ENCODE measurements at regions not wholly inside any gene's neighbourhood (a gene's known extent, or its start where the extent isn't known, plus 50 kb on each side); places are given as distances from the start of the nearest gene placed in this dataset.

GRCh38 chr9:13596383-13596970 is 317.0 kb upstream of the MPDZ start:
- ATAC-seq = no peak
- no peak overlapping the region for H3K4me3 ChIP-seq
- intact Hi-C loops (cut with DNase I) = no loop called here
- DNase-seq = no peak
- no peak for TF ChIP-seq CTCF (IDR thresholded peaks at IDR 0.05)
- WGBS, 3 donors = 78 to 87% (median 83%) methylated on average over 4 of the region's 4 CpGs
- no peak overlapping the region for H3K27ac ChIP-seq
- H3K36me3 ChIP-seq (ENCODE audit: insufficient read depth in 1 of 2, low read depth in 1 of 2) = no peaks in the 10 kb centered on the region
- no peaks in the 10 kb centered on the region for H3K9me3 ChIP-seq
- no peaks in the 10 kb centered on the region for H3K27me3 ChIP-seq (ENCODE audit: insufficient read depth in 3 of 3, low read length in 2 of 3)
- H3K4me1 ChIP-seq = peaks cover 9% of the 10 kb centered on the region

- no peaks in the 10 kb centered on the region for H3K27me3 ChIP-seq (ENCODE audit: insufficient read depth in 3 of 3, low read length in 2 of 3)
- no peak for TF ChIP-seq CTCF (IDR thresholded peaks at IDR 0.05)
- H3K9me3 ChIP-seq = no peaks in the 10 kb centered on the region
- H3K27ac ChIP-seq = no peak overlapping the region
- no peak overlapping the region for H3K4me3 ChIP-seq
- DNase-seq (no peak), ATAC-seq (no peak)
- H3K36me3 ChIP-seq (ENCODE audit: insufficient read depth in 1 of 2, low read depth in 1 of 2) = no peaks in the 10 kb centered on the region
- peaks cover 7% of the 10 kb centered on the region for H3K4me1 ChIP-seq
- intact Hi-C loops (cut with DNase I) = no loop called here
- 14 to 30% (median 25%) methylated on average over 1 of the region's 1 CpG for WGBS, 3 donors
Measured at GRCh38 chr9:13590996-13591395, 311.5 kb upstream of the MPDZ start.

GRCh38 chr9:13589034-13589737 is 309.7 kb upstream of the MPDZ start:
- peaks cover 7% of the 10 kb centered on the region for H3K4me1 ChIP-seq
- DNase-seq (no peak), ATAC-seq (no peak)
- H3K27ac ChIP-seq = no peak overlapping the region
- H3K27me3 ChIP-seq (ENCODE audit: insufficient read depth in 3 of 3, low read length in 2 of 3) = no peaks in the 10 kb centered on the region
- H3K4me3 ChIP-seq = no peak overlapping the region
- TF ChIP-seq CTCF (IDR thresholded peaks at IDR 0.05) = no peak
- no peaks in the 10 kb centered on the region for H3K9me3 ChIP-seq
- no peaks in the 10 kb centered on the region for H3K36me3 ChIP-seq (ENCODE audit: insufficient read depth in 1 of 2, low read depth in 1 of 2)
- intact Hi-C loops (cut with DNase I) = loop anchor here in 1 of 2 donors (5.0 kb wide), 1 partner anchor 72 kb away; no protein-coding TSS in a partner anchor
- WGBS, 3 donors = 80 to 87% (median 86%) methylated on average over 2 of the region's 2 CpGs

- H3K9me3 ChIP-seq = no peaks in the 10 kb centered on the region
- intact Hi-C loops (cut with DNase I) = loop anchor here in 1 of 2 donors (5.0 kb wide), 1 partner anchor 71 kb away; no protein-coding TSS in a partner anchor
- H3K36me3 ChIP-seq (ENCODE audit: insufficient read depth in 1 of 2, low read depth in 1 of 2) = no peaks in the 10 kb centered on the region
- no peaks in the 10 kb centered on the region for H3K27me3 ChIP-seq (ENCODE audit: insufficient read depth in 3 of 3, low read length in 2 of 3)
- TF ChIP-seq CTCF (IDR thresholded peaks at IDR 0.05) = no peak
- ATAC-seq (peak in 1 of 4 donors; percentile 24), DNase-seq (no peak)
- H3K4me3 ChIP-seq = no peak overlapping the region
- H3K27ac ChIP-seq = peak overlapping the region; percentile 25
- 25 to 28% (median 27%) methylated on average over 6 of the region's 6 CpGs for WGBS, 3 donors
- H3K4me1 ChIP-seq = peaks cover 7% of the 10 kb centered on the region
Measured at GRCh38 chr9:13588151-13589033, 308.9 kb upstream of the MPDZ start.
